ENCODE measurements at regions not wholly inside any gene's neighbourhood (a gene's known extent, or its start where the extent isn't known, plus 50 kb on each side); places are given as distances from the start of the nearest gene placed in this dataset.

GRCh38 chr17:27237890-27238289 lies 56.0 kb upstream of the WSB1 start:
- TF ChIP-seq CTCF (conservative IDR thresholded peaks at IDR 0.05) (no peak), ZFX (IDR thresholded peaks at IDR 0.05) (no peak)
- no peak overlapping the region for H3K27ac ChIP-seq

DNA sequence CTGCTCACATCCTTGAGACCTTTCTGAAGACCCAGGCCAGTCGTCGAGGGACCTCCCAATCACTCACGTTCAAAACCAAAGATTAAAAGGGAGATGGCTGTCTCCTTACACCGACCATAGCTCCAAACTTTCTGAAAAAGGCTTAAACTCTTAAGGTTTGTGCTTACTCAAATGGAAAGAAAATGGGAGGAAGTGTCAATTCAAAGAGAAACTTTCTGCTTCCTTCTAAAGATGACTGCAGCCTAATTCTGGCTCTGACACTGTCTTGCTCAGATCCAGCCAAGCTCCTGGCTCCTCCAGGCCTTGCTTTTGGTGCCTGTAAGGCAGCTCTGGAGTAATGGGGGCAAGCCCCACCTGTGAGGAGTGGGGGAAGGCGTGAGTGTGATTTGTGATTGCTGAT lies 54.9 kb upstream of the WSB1 start:
- no peak overlapping the region for H3K27ac ChIP-seq
- no peak for TF ChIP-seq ZFX (IDR thresholded peaks at IDR 0.05)
- TF ChIP-seq CTCF (conservative IDR thresholded peaks at IDR 0.05): no peak

DNA sequence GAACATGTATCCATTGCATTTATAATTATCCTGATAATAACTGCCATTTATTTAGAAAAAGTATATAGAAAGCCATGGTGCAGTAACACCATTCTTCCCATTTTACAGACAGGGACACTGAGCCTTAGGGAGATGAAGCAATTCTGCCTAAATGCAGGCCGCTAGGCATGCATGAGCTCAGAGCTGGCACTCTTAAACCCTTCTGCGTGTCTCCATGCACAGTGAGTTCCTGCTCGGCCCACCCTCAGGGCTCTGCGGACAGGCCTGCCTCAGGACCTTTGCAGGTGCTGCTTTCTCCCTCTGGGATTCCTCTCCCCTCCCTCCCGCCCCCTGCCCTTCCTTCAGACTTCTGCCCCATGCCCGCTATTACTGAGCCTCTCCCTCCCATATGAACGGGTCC lies 54.3 kb upstream of the WSB1 start:
- TF ChIP-seq ZFX (IDR thresholded peaks at IDR 0.05): no peak
- TF ChIP-seq CTCF (conservative IDR thresholded peaks at IDR 0.05): no peak
- H3K27ac ChIP-seq: no peak overlapping the region

DNA sequence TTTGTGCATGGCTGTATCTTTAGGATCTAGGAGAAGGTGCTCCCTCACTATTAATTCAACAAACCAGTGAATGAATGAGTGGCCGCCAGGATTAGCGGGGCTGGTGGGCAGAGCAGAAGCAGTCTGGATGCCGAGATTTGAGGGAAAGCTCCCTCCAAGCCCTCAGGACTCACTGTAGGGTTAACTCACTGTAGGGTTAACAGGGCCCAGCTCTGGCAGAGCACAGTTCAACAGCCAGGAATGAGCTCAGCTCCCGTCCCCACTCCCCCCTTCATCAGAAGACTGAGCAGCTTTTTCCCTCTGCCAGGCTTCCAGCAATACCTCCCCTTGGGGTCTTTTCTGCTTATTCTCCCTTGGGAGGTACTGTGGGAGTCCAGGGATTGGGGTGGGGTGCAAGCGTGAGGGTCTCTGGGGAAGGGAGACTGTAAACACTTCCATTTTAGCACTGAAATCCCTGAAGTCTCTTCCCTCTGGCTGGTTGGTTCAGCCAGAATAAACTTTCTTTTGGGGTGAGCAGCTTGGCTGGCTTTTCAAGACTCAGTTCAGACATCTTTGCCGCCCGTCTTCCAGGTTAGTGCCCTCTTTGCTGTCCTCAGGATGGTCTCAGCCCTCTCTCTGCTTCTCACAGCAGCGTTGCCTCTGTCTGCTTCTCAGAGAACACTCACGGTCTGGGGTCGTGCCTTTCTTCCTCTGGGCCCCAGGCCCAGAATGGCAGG lies 53.7 kb upstream of the WSB1 start:
- TF ChIP-seq ZFX (IDR thresholded peaks at IDR 0.05) (no peak), CTCF (conservative IDR thresholded peaks at IDR 0.05) (no peak)
- no peak overlapping the region for H3K27ac ChIP-seq

DNA sequence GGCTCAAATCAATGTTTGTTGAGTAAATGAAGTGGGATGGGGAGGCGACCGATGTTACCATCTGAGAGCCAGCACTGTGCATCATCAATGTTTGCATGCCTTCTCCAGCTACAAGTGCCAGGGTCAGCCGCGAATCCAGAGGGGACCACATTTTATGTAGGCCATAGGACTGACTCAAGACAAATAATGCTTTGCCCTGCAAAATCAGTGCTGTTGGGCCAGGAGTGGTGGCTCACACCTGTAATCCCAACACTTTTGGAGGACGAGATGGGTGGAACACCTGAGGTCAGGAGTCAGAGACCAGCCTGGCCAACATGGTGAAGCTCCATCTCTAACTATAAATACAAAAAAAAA lies 53.1 kb upstream of the WSB1 start:
- TF ChIP-seq CTCF (conservative IDR thresholded peaks at IDR 0.05) (no peak), ZFX (IDR thresholded peaks at IDR 0.05) (no peak)
- H3K27ac ChIP-seq: peak overlapping the region; percentile 18

DNA sequence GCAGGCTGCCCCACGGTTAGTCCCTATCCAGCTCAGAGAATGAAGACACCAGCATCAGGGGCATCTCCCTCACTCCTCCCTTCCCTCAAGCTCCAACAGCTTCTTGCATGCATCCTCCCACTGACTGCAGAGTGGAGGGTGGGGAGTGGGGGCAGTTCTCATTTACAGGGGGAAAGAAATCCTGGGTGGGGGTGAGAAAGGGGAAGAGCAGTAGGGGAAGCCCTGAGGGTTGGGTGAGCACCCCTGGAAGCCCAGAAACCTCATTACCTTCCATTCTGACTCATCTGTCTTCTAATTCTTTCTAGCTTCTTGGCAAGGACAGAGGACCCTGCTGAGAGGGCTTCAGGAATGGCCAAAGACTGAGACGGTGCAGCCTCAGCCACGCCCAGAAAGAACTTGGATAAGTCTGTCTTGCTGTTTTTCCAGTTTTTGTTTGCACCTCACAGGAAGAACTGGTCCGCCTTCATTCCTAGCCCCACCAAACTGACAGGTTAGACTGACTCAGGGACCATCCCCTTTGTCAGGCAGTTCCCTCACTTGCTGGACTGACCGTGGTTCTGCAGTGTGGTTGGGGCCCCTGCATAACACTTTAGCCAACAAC lies 52.5 kb upstream of the WSB1 start:
- TF ChIP-seq CTCF (conservative IDR thresholded peaks at IDR 0.05) (no peak), ZFX (IDR thresholded peaks at IDR 0.05) (no peak)
- peak overlapping the region; percentile 18 for H3K27ac ChIP-seq

DNA sequence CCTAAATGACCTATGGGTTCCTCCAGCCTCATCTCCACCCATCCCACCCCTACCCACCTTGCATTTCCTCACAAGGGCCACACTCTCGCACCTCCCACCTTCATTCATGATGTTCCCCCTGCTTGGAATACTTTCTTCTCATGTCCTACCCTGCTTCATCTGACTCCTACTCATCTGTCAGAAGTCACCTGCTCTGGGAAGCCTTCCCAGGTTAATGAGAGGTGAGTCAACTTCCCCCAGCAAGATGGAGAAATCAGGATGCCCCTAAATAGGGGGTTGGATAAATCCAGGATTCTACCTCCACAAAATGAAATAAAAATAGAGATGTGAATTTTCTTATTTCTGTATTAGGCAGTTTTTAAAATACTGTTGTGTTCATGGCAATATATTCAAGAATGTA lies 51.0 kb upstream of the WSB1 start:
- no peak overlapping the region for H3K27ac ChIP-seq
- TF ChIP-seq ZFX (IDR thresholded peaks at IDR 0.05) (no peak), CTCF (conservative IDR thresholded peaks at IDR 0.05) (no peak)

Data from C4-2B (cell line).